ENCODE measurements at regions not wholly inside any gene's neighbourhood (a gene's known extent, or its start where the extent isn't known, plus 50 kb on each side); places are given as distances from the start of the nearest gene placed in this dataset.
A peak's percentile ranks its signal among the peaks of the same experiment; 100 is the strongest.

GRCh38 chr15:46569781-46570180, 935.0 kb downstream of the SQOR start:
- ATAC-seq (no peak), DNase-seq (no peak)
- BruUV-seq (replicated peaks): no TSS peak
- no peak overlapping the region for H3K4me2 ChIP-seq (ENCODE audit: low read length)
- H3K27ac ChIP-seq (ENCODE audit: low read length): no peak overlapping the region
- TF ChIP-seq EZH2phosphoT487 (IDR thresholded peaks at IDR 0.05; ENCODE audit: borderline replicate concordance, low read length) (no peak), EZH2 (IDR thresholded peaks at IDR 0.05; ENCODE audit: low read length, unreplicated experiment) (no peak), CTCF (conservative IDR thresholded peaks at IDR 0.05; ENCODE audit: low read depth, low read length) (no peak)
- no peaks in the 10 kb centered on the region for H3K79me2 ChIP-seq (ENCODE audit: low read length)
- no peaks in the 10 kb centered on the region for H3K4me1 ChIP-seq (ENCODE audit: insufficient read depth, low read length)
- H4K20me1 ChIP-seq (ENCODE audit: low read length): no peaks in the 10 kb centered on the region
- no peak overlapping the region for H3K9ac ChIP-seq (ENCODE audit: low read length)
- H3K27me3 ChIP-seq (ENCODE audit: low read length): no peaks in the 10 kb centered on the region
- intact Hi-C loops (cut with micrococcal nuclease): no loop called here
- H3K9me3 ChIP-seq (ENCODE audit: low read length): no peaks in the 10 kb centered on the region
- H3K9me2 ChIP-seq (replicated peaks; ENCODE audit: low read length): no peaks in the 10 kb centered on the region
- no peak overlapping the region for H2AFZ ChIP-seq (ENCODE audit: low read length)
- POLR2A ChIA-PET (ENCODE audit: unreplicated experiment): no interaction called here
- CTCF ChIA-PET: no interaction called here
- H3F3A ChIP-seq (ENCODE audit: low read length, unreplicated experiment): no peaks in the 10 kb centered on the region
- no peak overlapping the region for H3K4me3 ChIP-seq (ENCODE audit: low read length)
- H3K36me3 ChIP-seq (ENCODE audit: low read depth, low read length): no peaks in the 10 kb centered on the region

GRCh38 chr15:46576646-46577395, 942.0 kb downstream of the SQOR start:
- intact Hi-C loops (cut with micrococcal nuclease): no loop called here
- H3K9me2 ChIP-seq (replicated peaks; ENCODE audit: low read length): no peaks in the 10 kb centered on the region
- ChIA-PET POLR2A (ENCODE audit: unreplicated experiment) (no interaction called here), CTCF (no interaction called here)
- no peak overlapping the region for H3K9ac ChIP-seq (ENCODE audit: low read length)
- no TSS peak for BruUV-seq (replicated peaks)
- H3F3A ChIP-seq (ENCODE audit: low read length, unreplicated experiment): no peaks in the 10 kb centered on the region
- no peaks in the 10 kb centered on the region for H3K4me1 ChIP-seq (ENCODE audit: insufficient read depth, low read length)
- H3K27ac ChIP-seq (ENCODE audit: low read length): no peak overlapping the region
- DNase-seq (peak; percentile 7), ATAC-seq (no peak)
- no peak overlapping the region for H2AFZ ChIP-seq (ENCODE audit: low read length)
- H3K36me3 ChIP-seq (ENCODE audit: low read depth, low read length): no peaks in the 10 kb centered on the region
- H3K27me3 ChIP-seq (ENCODE audit: low read length): no peaks in the 10 kb centered on the region
- H4K20me1 ChIP-seq (ENCODE audit: low read length): no peaks in the 10 kb centered on the region
- H3K79me2 ChIP-seq (ENCODE audit: low read length): no peaks in the 10 kb centered on the region
- no peak for TF ChIP-seq EZH2 (IDR thresholded peaks at IDR 0.05; ENCODE audit: low read length, unreplicated experiment)
- no peak for TF ChIP-seq CTCF (conservative IDR thresholded peaks at IDR 0.05; ENCODE audit: low read depth, low read length)
- no peak for TF ChIP-seq EZH2phosphoT487 (IDR thresholded peaks at IDR 0.05; ENCODE audit: borderline replicate concordance, low read length)
- no peaks in the 10 kb centered on the region for H3K9me3 ChIP-seq (ENCODE audit: low read length)
- no peak overlapping the region for H3K4me3 ChIP-seq (ENCODE audit: low read length)
- H3K4me2 ChIP-seq (ENCODE audit: low read length): no peak overlapping the region

GRCh38 chr15:46577767-46578166, 942.9 kb downstream of the SQOR start:
- H3K9ac ChIP-seq (ENCODE audit: low read length): no peak overlapping the region
- H3K4me2 ChIP-seq (ENCODE audit: low read length): no peak overlapping the region
- H3K9me2 ChIP-seq (replicated peaks; ENCODE audit: low read length): no peaks in the 10 kb centered on the region
- POLR2A ChIA-PET (ENCODE audit: unreplicated experiment): no interaction called here
- no peaks in the 10 kb centered on the region for H3K79me2 ChIP-seq (ENCODE audit: low read length)
- no peak for ATAC-seq
- TF ChIP-seq EZH2phosphoT487 (IDR thresholded peaks at IDR 0.05; ENCODE audit: borderline replicate concordance, low read length) (no peak), CTCF (conservative IDR thresholded peaks at IDR 0.05; ENCODE audit: low read depth, low read length) (no peak), EZH2 (IDR thresholded peaks at IDR 0.05; ENCODE audit: low read length, unreplicated experiment) (no peak)
- CTCF ChIA-PET: no interaction called here
- no peaks in the 10 kb centered on the region for H3K9me3 ChIP-seq (ENCODE audit: low read length)
- no peaks in the 10 kb centered on the region for H3F3A ChIP-seq (ENCODE audit: low read length, unreplicated experiment)
- BruUV-seq (replicated peaks): no TSS peak
- H3K4me3 ChIP-seq (ENCODE audit: low read length): no peak overlapping the region
- H3K27ac ChIP-seq (ENCODE audit: low read length): no peak overlapping the region
- intact Hi-C loops (cut with micrococcal nuclease): no loop called here
- no peaks in the 10 kb centered on the region for H3K27me3 ChIP-seq (ENCODE audit: low read length)
- H3K4me1 ChIP-seq (ENCODE audit: insufficient read depth, low read length): no peaks in the 10 kb centered on the region
- H4K20me1 ChIP-seq (ENCODE audit: low read length): no peaks in the 10 kb centered on the region
- no peak overlapping the region for H2AFZ ChIP-seq (ENCODE audit: low read length)
- no peaks in the 10 kb centered on the region for H3K36me3 ChIP-seq (ENCODE audit: low read depth, low read length)
- no peak for DNase-seq

All from PC-3 (cell line).